ENCODE measurements at regions not wholly inside any gene's neighbourhood (a gene's known extent, or its start where the extent isn't known, plus 50 kb on each side); places are given as distances from the start of the nearest gene placed in this dataset.

GRCh38 chr16:63061319-63061718, 1025.1 kb upstream of the CDH8 start:
- H3K36me3 ChIP-seq (replicated peaks; ENCODE audit: insufficient read depth, low read length) = no peaks in the 10 kb centered on the region
- no peak overlapping the region for H3K27ac ChIP-seq (ENCODE audit: low read length)
- H3K79me2 ChIP-seq (ENCODE audit: low read length) = no peaks in the 10 kb centered on the region
- H3F3A ChIP-seq (ENCODE audit: insufficient read depth, low read length) = no peaks in the 10 kb centered on the region
- DNase-seq = no peak
- H3K4me3 ChIP-seq (ENCODE audit: low read length) = no peak overlapping the region
- TF ChIP-seq, protein P1, sequence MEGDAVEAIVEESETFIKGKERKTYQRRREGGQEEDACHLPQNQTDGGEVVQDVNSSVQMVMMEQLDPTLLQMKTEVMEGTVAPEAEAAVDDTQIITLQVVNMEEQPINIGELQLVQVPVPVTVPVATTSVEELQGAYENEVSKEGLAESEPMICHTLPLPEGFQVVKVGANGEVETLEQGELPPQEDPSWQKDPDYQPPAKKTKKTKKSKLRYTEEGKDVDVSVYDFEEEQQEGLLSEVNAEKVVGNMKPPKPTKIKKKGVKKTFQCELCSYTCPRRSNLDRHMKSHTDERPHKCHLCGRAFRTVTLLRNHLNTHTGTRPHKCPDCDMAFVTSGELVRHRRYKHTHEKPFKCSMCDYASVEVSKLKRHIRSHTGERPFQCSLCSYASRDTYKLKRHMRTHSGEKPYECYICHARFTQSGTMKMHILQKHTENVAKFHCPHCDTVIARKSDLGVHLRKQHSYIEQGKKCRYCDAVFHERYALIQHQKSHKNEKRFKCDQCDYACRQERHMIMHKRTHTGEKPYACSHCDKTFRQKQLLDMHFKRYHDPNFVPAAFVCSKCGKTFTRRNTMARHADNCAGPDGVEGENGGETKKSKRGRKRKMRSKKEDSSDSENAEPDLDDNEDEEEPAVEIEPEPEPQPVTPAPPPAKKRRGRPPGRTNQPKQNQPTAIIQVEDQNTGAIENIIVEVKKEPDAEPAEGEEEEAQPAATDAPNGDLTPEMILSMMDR (IDR thresholded peaks at IDR 0.05; ENCODE audit: low read length) = no peak
- TF ChIP-seq EZH2phosphoT487 (IDR thresholded peaks at IDR 0.05; ENCODE audit: low read length) (no peak), EZH2 (optimal IDR thresholded peaks at IDR 0.05; ENCODE audit: low read depth, low read length) (no peak)
- H3K9me2 ChIP-seq (replicated peaks; ENCODE audit: insufficient read depth, low read length) = no peaks in the 10 kb centered on the region
- H3K9ac ChIP-seq (ENCODE audit: low read length) = no peak overlapping the region
- no peaks in the 10 kb centered on the region for H3K4me1 ChIP-seq (ENCODE audit: low read length)
- H2AFZ ChIP-seq (ENCODE audit: low read length) = no peak overlapping the region
- H4K20me1 ChIP-seq (ENCODE audit: insufficient read depth, low read length) = no peaks in the 10 kb centered on the region
- no peak overlapping the region for H3K4me2 ChIP-seq (ENCODE audit: low read depth, low read length)
- no peaks in the 10 kb centered on the region for H3K9me3 ChIP-seq (replicated peaks; ENCODE audit: insufficient read depth, low read length)
- no peaks in the 10 kb centered on the region for H3K27me3 ChIP-seq (replicated peaks; ENCODE audit: insufficient read depth, low read length)

DNA sequence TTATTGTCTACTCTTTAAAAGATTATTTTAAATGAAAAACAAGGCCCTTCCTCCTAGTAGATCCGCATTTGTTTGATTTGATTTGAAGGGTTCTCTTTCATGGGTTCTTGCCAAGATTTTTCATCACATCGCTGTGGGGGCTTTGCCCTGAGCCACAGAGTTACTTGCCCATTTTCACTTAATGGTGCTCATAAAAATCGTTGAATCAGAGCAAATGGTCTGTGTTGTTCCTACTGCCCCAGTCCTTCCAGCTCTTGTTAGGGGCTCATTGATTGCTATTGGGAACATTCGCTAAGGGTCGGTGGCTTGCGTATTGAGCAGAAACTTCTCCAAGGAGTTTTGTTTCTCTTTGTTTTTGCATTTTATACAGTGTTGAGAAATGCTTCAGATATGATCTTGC, 1023.4 kb upstream of the CDH8 start:
- no peak for DNase-seq
- Histone ChIP-seq H3K9me2 (replicated peaks; ENCODE audit: insufficient read depth, low read length) (no peaks in the 10 kb centered on the region), H3K9me3 (replicated peaks; ENCODE audit: insufficient read depth, low read length) (no peaks in the 10 kb centered on the region), H4K20me1 (ENCODE audit: insufficient read depth, low read length) (no peaks in the 10 kb centered on the region), H3K27me3 (replicated peaks; ENCODE audit: insufficient read depth, low read length) (no peaks in the 10 kb centered on the region), H3K79me2 (ENCODE audit: low read length) (no peaks in the 10 kb centered on the region), H3K4me1 (ENCODE audit: low read length) (no peaks in the 10 kb centered on the region), H2AFZ (ENCODE audit: low read length) (no peak overlapping the region), H3K4me2 (ENCODE audit: low read depth, low read length) (no peak overlapping the region), H3K9ac (ENCODE audit: low read length) (no peak overlapping the region), H3K36me3 (replicated peaks; ENCODE audit: insufficient read depth, low read length) (no peaks in the 10 kb centered on the region), H3K4me3 (ENCODE audit: low read length) (no peak overlapping the region), H3K27ac (ENCODE audit: low read length) (no peak overlapping the region), H3F3A (ENCODE audit: insufficient read depth, low read length) (no peaks in the 10 kb centered on the region)
- TF ChIP-seq EZH2 (optimal IDR thresholded peaks at IDR 0.05; ENCODE audit: low read depth, low read length) = no peak
- TF ChIP-seq, protein P1 (IDR thresholded peaks at IDR 0.05; ENCODE audit: low read length) = no peak
- TF ChIP-seq EZH2phosphoT487 (IDR thresholded peaks at IDR 0.05; ENCODE audit: low read length) = no peak

DNA sequence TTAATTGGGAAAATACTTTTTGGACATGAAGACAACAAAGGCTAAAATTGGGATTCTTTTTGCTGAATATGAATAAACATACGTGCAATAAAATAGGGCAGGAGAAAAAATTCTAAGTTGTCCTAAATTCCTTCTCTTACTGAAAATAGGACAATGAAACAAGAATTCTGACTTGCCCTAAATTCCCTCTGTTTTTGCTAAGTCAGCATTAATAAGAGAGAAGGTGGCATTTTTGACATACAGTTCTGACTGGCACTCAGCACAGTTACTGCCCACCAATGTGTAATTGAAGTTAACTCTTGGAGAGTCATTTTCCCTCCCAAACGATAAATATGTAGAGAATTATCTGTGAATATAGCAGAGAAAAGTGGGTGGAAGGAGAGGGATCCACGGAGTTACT, 1021.1 kb upstream of the CDH8 start:
- Histone ChIP-seq H3K79me2 (ENCODE audit: low read length) (no peaks in the 10 kb centered on the region), H2AFZ (ENCODE audit: low read length) (no peak overlapping the region), H3K27me3 (replicated peaks; ENCODE audit: insufficient read depth, low read length) (no peaks in the 10 kb centered on the region), H3K9me3 (replicated peaks; ENCODE audit: insufficient read depth, low read length) (no peaks in the 10 kb centered on the region), H3K4me2 (ENCODE audit: low read depth, low read length) (no peak overlapping the region), H3K4me1 (ENCODE audit: low read length) (no peaks in the 10 kb centered on the region), H3K9ac (ENCODE audit: low read length) (no peak overlapping the region), H4K20me1 (ENCODE audit: insufficient read depth, low read length) (no peaks in the 10 kb centered on the region), H3K4me3 (ENCODE audit: low read length) (no peak overlapping the region), H3K9me2 (replicated peaks; ENCODE audit: insufficient read depth, low read length) (no peaks in the 10 kb centered on the region), H3K27ac (ENCODE audit: low read length) (no peak overlapping the region), H3K36me3 (replicated peaks; ENCODE audit: insufficient read depth, low read length) (no peaks in the 10 kb centered on the region), H3F3A (ENCODE audit: insufficient read depth, low read length) (no peaks in the 10 kb centered on the region)
- no peak for TF ChIP-seq EZH2 (optimal IDR thresholded peaks at IDR 0.05; ENCODE audit: low read depth, low read length)
- TF ChIP-seq, protein P1 (IDR thresholded peaks at IDR 0.05; ENCODE audit: low read length) = no peak
- TF ChIP-seq EZH2phosphoT487 (IDR thresholded peaks at IDR 0.05; ENCODE audit: low read length) = no peak
- DNase-seq = no peak
